Left forelimb (tissue), 1 donor: ENCODE measurements at regions not wholly inside any gene's neighbourhood (a gene's known extent, or its start where the extent isn't known, plus 50 kb on each side); places are given as distances from the start of the nearest gene placed in this dataset.
"Not testable (repeated sequence)": the region's sequence is repeated elsewhere in the genome, so short reads cannot be mapped to it uniquely, and the experiment has no call there.

Experiments
- DNase-seq: peaks from one replicate; pipeline ENCODE4 v3.0.0-alpha.2; 2018; ENCODE audit warnings: low spot score

DNA sequence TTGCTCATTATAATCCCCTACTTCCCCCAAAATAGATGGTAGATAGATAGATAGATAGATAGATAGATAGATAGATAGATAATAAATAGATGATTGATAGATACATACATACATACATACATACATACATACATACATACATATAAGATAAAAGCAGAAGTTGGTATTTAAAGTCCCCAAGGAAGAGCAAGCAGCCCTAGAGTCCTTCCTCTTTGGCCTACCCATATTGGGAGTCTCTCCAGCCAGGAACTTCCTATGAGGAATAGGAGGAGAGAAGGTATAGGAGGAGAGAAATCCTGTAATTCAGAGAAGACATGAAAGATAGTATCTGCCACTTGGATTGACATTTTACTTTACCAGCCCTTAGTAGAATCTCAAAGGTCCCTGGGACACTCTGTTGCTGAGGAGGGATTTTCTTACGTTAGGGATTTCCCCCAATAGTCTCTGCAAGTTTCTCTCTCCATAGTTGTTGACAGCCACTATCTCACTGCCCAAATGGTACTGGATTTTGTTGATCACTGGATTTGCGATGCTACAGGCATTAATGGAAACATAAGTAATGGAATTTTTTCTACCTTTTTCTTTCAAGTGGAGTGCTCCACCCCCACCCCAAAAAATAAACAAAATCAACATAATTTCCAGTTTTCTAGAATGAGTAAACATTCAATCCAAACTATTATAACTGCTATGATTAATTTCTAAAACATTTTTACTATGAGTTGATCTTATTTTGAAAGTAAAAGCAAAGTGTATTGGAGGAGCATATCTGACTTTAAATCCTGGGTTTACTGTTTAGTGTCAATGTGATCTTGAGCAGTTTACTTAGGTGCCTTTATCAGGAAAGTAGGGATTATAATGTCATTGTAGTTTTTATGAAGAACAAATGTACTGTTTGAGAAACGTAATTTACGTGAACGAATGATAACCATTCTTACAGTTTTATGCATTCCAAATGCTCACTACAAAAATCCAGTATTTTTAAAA is 93.2 kb upstream of the TNFSF4 start:
- no peak for DNase-seq

DNA sequence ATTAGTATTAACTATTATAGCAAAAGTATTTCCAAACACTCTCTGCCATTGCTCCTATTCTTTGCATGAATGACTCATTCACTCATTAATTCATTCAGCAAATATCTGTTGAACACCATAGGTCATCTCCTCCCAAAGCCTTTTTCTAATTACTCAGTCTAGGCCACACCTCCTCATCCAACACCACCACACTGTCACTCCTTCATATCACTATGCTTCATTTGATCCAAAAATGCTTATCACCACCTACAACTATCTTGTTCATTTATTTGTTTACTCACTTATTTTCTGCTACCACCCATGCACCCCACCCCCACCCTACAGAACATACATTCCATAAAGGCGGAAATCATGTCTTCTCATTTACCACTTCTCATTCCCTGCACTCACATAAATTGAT is 94.4 kb upstream of the TNFSF4 start:
- DNase-seq: no peak

DNA sequence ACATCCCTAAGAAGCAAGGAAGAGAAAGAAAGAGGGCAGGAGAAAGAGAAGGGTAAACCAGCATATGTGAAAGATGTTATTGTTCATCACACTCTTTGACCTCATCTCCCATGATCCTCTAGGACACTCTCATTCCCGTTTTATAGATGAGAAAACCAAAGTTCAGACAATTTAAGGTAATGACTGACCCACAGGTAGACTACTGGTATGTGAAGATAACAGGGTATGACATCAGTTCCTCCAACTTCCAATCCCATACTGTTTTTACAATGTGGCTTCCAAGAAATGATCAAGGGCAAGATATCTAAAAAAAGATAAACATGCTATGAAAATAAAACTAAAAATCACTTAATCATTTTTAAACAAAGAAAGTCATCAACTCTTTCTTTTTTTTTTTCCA is 95.2 kb upstream of the TNFSF4 start:
- no peak for DNase-seq

DNA sequence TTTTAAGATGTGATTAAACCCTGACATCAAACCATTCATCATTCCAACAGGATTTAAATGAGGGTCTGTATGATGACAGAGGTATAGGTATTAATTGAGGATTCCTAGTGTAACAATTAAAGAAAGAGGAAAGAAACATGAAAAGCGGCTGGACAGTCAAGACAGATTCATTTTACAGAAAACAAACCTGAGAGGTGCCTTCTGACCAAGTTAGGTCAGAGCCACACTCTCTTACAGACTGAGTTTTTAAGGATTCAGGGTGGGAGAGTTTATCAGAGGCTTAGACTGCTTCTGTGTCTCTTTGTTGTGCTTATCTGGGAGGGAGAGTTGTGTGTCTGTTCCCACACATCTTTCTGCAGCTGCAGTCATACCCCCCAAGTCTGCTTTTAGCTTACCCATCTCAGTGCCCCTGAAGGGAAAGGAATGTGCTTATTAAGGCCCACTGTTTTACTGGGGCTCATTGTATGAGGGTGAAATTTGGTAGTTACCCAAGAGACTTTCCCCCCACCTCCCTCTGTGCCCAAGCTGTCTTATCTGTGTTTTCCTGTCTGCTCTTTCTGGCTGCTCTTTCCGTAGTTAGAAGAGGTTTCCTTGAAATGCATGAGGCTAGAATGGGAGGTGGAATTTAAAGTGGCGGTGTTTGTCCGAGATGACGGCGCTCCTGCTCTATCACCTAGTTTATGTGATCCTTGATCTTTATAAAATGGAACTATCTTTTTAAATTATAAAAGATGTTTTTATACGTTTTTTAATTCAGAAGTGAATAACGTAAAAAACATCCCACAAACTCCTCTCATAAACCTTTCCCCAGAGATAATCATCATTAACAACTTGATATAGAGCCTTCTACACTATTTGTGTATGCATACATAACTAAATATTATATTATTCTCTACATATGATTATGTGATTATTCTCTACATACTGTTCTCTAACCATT is 96.0 kb upstream of the TNFSF4 start:
- no peak for DNase-seq

DNA sequence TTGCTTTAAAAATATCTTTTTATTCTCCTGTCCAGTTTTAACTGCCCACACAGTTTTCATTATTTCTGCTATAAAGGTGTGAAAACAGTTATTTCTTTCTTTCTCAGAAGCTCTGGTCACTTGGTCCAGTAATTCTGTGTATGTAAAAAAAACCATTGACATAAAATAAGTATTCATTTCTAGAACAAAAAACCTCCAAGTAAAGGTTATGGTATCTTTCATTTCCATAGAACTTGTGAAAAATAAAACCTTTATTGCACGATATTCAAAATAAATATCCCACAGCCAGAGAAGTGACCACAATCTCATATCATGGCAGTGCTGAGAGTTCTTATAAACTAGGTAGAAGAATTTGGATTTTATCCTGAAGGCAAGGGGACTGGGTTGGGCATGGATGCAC is 96.9 kb upstream of the TNFSF4 start:
- DNase-seq: no peak

DNA sequence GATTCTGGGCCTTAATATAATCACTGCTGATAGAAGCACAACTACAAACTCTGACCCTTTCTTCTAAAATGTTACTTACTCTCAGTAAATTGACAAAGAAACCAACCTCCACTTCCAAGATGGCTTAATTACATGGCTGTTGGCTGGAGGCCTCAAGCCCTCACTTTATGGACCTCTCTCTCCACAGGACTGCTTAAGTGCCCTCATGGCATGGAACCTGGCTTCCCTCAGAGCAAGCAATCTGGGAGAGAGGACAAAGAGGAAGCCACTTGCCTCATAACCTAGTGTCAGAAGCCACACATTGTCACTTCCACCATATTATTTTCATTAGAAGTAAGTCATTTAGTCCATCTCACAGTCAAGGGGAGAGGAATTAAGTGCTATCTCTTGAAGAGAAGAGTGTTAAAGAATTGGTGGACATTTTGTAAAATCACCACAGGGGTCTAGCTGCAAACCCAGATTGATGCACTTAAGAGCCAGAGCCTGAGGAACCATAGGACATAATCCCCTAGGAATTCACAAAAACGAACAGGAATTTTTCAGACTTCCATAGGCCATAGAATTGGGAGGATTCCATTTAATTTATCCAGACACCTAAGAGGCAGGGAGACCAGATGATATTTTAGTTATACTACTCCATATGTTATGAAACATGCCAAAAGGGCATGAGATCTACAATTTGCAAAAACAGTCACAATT is 97.5 kb upstream of the TNFSF4 start:
- DNase-seq: no peak

DNA sequence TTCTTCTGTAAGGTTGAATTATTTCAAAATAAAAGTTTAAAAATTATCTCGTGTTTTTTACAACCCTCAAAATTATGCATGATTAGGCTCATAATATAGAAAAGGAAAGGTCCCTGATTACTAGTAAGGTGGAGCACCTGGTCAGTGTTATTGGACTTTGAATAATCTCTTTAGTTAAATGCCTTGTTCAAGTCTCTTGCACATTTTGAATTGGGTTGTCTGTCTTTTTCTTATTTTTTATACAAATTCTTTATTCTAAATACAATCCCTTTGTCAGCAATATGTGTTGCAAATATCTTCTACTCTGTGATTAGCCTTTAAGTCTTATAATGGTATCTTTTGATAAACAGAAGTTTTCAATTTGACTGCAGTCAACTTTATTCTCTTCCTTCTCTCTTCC is 100.7 kb upstream of the TNFSF4 start:
- no peak for DNase-seq

DNA sequence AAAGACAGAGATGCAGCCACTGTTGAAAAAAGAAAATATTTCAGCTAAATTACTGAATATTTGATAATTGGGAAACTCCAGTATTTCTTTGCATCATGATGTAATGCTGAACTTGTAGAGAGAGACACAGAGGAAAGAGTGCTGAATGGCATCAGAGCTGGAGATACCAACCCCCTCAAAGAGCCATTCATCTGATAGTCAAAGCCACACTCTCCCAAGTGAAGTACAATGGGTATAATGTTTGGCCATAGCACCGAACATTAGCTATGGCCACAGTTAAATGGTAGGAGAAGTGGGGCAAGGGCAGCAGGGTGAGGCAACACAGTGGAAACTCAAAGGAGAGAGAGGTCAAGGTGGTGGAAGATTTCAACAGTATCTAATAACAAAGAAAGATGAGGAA is 107.5 kb upstream of the TNFSF4 start:
- no peak for DNase-seq

DNA sequence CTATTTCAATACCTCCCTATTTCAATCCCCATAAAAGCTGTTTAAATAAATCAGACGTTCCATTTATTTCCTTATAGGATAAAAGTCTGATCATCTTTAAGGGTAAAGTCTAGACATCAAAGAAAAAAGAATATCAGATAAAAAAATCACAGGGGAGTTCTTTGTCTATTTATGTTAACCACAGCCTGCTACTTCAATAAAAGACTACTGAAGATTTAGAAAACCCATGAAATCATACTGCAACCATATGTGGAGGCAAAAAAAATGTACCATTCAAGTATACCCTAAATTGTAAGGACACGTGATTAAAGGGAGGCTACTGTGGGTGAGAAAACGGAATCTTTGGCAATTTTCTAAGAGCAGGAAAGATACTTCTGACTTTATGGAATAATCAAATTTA is 108.2 kb upstream of the TNFSF4 start:
- DNase-seq: no peak

DNA sequence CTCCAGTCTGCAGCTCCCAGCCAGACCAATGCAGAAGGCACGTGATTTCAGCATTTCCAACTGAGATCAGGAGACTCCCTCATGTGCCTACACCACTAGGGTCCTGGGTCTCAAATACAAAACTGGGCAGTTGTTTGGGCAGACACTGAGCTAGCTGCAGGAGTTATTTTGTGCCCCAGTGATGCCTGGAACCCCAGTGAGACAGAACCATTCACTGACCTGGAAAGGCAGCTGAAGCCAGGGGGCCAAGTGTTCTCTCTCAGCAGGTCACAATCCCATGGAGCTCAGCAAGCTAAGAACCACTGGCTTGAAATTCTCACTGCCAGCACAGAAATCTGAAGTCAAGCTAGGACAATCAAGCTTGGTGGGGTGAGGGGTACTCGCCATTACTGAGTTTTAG is 111.7 kb upstream of the TNFSF4 start:
- DNase-seq: no peak

DNA sequence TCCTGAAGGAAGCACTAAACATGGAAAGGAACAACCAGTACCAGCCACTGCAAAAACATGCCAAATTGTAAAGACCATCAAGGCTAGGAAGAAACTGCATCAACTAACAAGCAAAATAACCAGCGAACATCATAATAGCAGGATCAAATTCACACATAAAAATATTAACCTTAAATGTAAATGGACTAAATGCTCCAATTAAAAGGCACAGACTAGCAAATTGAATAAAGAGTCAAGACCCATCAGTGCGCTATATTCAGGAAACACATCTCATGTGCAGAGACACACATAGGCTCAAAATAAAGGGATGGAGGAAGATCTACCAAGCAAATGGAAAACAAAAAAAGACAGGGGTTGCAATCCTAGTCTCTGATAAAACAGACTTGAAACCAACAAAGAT is 117.2 kb upstream of the TNFSF4 start:
- DNase-seq: not testable (repeated sequence)

DNA sequence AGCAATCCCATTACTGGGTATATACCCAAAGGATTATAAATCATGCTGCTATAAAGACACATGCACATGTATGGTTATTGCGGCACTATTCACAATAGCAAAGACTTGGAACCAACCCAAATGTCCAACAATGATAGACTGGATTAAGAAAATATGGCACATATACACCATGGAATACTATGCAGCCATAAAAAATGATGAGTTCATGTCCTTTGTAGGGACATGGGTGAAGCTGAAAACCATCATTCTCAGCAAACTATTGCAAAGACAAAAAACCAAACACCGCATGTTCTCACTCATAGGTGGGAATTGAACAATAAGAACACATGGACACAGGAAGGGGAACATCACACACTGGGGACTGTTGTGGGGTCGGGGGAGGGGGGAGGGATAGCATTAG is 120.9 kb upstream of the TNFSF4 start:
- DNase-seq: not testable (repeated sequence)

DNA sequence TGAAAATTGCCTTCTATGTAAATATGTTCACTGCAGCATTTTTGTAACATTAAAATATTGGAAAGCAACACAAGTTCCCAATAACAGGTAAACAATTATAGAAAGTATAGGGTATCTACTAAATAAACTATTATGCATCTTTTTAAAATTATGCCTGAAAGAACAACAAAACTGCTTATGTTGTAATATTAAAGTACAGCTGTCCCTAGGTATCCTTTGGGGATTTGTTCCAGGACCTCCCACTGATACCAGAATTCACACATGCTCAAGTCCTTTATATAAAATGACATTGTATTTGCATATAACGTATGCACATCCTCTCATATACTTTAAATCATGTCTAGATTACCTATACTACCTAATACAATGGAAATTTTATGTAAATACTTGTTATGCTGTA is 121.8 kb upstream of the TNFSF4 start:
- DNase-seq: no peak

DNA sequence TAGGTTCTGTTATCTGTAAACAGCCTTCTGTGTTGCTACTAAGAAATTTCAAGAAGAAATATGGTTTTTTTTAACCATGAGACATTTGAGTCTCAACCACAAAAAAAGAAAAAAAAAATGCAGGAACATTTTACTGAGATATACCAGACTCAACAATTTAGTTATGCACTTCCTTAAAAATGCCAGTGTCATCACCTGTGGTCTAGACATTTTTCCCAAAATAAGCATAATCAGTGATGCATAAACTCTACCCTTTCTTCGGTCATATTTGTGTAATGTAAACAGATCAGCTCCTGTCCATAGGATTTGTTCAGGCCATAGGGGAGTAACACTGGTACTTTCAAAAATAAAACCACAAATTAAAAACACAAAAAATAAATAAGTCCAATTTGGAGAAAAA is 122.6 kb upstream of the TNFSF4 start:
- DNase-seq: no peak

DNA sequence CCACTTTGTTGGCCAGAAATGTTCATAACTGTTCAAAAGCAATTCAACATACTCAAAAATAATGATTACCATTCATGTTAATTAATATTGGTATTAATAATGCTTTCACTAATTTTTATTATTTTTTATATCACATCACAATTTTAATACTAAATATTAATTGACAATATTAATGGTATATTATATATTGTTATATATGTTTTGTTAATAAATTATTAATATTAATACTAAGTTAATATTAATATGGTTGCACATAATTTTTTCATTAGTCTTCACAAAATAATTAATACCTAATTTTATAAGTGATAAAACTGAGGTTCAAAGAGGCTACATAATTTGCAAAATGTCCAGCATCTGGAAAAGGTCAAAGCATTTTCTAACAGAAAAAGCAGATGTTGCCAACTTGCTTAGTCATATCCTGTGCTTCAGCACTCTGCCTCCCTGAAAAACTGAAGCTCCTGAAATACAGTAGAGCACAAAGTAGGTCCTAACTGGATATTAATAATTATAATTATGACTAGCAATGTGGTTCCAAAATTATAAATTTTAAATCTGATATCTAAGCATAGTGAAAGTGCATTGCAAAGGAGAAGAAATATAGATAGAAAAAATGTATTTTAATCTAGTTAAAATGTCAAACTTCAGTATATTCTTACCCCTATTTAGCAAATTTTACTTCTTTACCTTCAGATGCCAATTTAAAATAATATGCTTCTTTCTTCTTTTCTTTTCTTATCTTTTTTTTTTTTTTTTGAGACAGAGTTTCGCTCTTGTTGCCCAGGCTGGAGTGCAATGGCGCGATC is 123.2 kb upstream of the TNFSF4 start:
- no peak for DNase-seq

DNA sequence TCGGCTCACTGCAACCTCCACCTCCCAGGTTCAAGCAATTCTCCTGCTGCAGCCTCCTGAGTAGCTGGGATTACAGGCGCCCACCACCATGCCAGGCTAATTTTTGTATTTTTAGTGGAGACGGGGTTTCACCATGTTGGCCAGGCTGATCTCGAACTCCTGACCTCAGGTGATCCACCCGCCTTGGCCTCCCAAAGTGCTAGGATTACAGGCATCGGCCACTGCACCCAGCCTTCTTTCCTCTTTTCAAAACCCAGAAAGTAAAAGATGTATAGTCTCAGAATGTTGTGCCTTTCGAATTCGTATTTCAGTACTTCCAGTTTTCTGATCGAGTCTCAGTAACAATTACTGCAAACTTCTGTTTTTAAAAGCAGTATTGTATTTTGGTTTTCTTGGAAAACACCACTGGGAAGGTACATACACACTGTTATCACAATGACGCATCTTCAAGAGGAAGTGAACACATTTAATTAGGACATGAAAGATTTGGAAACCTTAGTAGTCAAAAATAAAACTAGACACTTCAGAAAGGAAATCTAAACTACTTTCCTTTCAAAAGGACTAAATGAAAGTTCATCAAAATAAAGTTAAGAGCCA is 123.9 kb upstream of the TNFSF4 start:
- DNase-seq: not testable (repeated sequence)

DNA sequence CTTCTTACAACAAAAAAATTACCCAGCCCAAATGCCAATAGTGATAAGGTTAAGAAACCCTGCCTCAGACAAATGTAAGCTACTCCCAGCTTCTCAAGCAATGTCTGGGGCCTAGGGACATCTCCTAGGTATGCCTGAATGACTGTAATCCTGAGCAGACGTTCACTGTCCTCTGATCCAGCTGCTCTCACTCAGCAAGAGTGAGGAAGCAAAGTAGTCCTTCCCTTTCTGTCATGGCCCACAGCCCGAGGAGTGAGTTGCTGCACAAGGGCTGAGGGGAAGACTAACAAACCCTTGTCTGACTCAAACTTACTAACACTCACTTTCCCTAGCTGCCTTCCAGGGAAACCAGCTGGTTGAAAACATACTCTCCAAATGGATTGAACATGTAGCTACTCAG is 124.9 kb upstream of the TNFSF4 start:
- no peak for DNase-seq

DNA sequence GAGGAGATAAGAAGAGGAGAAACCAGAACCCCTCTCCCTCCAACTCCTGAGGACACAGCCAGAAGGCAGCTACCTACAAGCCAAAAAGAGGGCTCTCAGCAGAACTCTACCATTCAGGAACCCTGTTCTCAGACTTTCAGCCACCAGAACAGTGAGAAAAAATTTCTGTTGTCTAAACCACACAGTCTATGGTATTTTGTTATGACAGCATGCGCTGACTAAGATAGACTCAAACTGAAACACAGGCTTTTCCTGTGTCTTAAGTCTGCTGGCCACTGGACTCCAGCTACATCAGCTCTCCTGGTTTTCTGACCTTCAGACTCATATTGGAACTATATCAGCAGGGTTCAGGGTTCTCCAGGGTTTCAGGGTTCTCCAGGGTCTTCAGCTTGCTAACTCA is 126.5 kb upstream of the TNFSF4 start:
- no peak for DNase-seq

DNA sequence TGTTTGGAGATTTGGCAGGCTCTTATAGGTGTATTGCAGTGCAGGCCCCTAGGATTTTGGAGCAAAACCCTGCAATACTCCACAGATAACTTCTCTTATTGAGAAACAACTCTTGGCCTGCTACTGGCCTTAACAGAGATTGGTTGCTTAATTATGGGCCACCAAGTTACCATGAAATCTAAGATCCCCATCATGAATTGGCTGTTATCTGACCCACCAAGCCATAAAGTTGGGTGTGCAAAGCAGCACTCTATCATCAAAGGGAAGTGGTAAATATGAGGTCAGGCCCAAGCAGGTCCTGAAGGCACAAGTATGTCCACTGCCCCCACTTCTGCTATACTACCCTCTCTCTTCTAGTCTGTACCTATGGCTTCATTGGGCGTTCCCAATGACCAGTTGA is 130.0 kb upstream of the TNFSF4 start:
- DNase-seq: no peak

DNA sequence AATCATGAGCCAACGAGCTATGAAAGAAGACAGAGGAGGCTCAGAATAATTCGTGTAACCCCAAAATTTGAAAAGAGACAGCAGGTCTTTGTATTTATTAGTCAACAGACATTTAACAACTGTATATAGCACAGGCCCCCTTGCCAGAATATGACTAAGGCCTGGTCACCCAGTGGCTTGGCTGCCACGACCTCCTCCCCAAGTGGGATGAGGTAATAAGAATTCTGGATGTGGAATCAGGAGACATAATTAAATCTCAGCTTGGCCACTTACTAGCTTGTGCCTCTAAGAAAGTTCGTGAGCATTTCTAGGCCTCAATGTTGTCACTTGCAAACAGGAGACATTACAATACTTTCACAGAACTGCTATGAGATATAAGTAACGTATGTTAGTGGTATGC is 134.2 kb upstream of the TNFSF4 start:
- no peak for DNase-seq

DNA sequence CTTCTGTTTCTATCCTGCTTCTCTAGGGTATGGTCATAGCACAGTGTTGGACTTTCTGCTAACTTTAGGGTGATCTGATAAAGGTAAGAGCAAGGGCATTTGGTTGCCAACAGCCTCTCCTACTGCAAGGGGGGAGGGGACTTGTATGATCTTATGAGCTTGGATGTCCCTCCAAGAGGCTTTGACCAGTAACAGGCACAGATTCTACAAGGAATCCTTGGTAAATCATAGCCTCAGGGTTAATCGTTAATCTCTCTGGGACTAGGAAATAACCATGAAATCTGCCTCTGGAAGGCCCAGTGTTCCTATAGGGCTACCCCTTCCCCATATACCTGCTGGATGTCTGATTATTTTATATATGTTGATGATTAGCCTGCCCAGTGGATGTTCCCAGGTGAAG is 134.8 kb upstream of the TNFSF4 start:
- no peak for DNase-seq
